A549 (cell line): ENCODE measurements at regions not wholly inside any gene's neighbourhood (a gene's known extent, or its start where the extent isn't known, plus 50 kb on each side); places are given as distances from the start of the nearest gene placed in this dataset.

Source experiments
- ATAC-seq, 2 experiments: fragments of 200-7000 bp in 1 of 2; fragments of >200 bp in 1 of 2; cut with Nextera tagmentation in 1 of 2; cut with Tn5 transposase in 1 of 2; 3 replicates each; pipeline versions ENCODE4 v1.8.0 to v1.9.1; 2018 to 2020; ENCODE audit warnings: mild to moderate bottlenecking in 1 of 2, moderate library complexity in 1 of 2
- CTCF ChIA-PET: fragments of 300-600 bp; sonication (Branson Sonifier 250); formaldehyde crosslinking; extraction: SDS; loops from one replicate; lab custom pipeline; 2021; ENCODE audit warnings: antibody characterized with exemption, inconsistent platforms; lab: Yijun Ruan, JAX
- POLR2A ChIA-PET: fragments of 350-600 bp; formaldehyde crosslinking; extraction: SDS; loops from one replicate; lab custom pipeline; 2021; ENCODE audit warnings: antibody characterized with exemption, inconsistent platforms; lab: Yijun Ruan, JAX
- DNase-seq, 2 experiments: peaks; one replicate each; pipeline versions ENCODE4 v3.0.0 to v3.0.0-alpha.2; 2011 to 2016; ENCODE audit warnings: low read depth in 1 of 2, low spot score in 1 of 2
- FAIRE-seq: peaks from 2 replicates; lab custom pipeline; 2011; peaks lifted over from hg19 to GRCh38; lab: Jason Lieb, UNC
- H3K27ac ChIP-seq, 2 experiments: fragments of >200 bp; sonication (Bioruptor Twin); formaldehyde crosslinking; 3 replicates each; pipeline ENCODE4 v1.5.1; 2016 to 2017
- H3K4me1 ChIP-seq: fragments of >200 bp; sonication (Bioruptor Twin); formaldehyde crosslinking; 3 replicates; pipeline ENCODE4 v1.6.1; 2016
- H3K4me2 ChIP-seq: fragments of >200 bp; sonication (Bioruptor Twin); formaldehyde crosslinking; 3 replicates; pipeline ENCODE4 v1.6.1; 2016
- H3K4me3 ChIP-seq: fragments of >200 bp; sonication (Bioruptor Twin); formaldehyde crosslinking; 3 replicates; pipeline ENCODE4 v1.5.1; 2016
- H3K9me3 ChIP-seq: fragments of >200 bp; sonication (Bioruptor Twin); formaldehyde crosslinking; 3 replicates; pipeline ENCODE4 v1.6.1; 2016
- ATOH8 ChIP-seq: fragments of 250-450 bp; sonication (Bioruptor Pico); IDR thresholded peaks from 2 replicates; pipeline ENCODE4 v1.5.0; 2020; ENCODE audit warnings: low read depth, mild to moderate bottlenecking, moderate library complexity
- CBX2 ChIP-seq: fragments of 200-600 bp; sonication (generic); IDR thresholded peaks from 2 replicates; pipeline ENCODE4 v1.6.1; 2016; ENCODE audit warnings: low read depth, mild to moderate bottlenecking, borderline replicate concordance
- CBX8 ChIP-seq: fragments of 200-600 bp; sonication (generic); IDR thresholded peaks from 2 replicates; pipeline ENCODE4 v1.6.1; 2016
- CHD2 ChIP-seq: fragments of 150-350 bp; IDR thresholded peaks from 2 replicates; pipeline ENCODE4 v1.6.1; 2014; ENCODE audit warnings: low read length; ENCODE audit not compliant: partially characterized antibody
- EHF ChIP-seq: fragments of 250-450 bp; sonication (Bioruptor Pico); IDR thresholded peaks from 2 replicates; pipeline ENCODE4 v1.5.0; 2020; ENCODE audit warnings: mild to moderate bottlenecking
- EHMT2 ChIP-seq: fragments of 200-600 bp; sonication (generic); IDR thresholded peaks from 2 replicates; pipeline ENCODE4 v1.6.1; 2016; ENCODE audit warnings: antibody characterized with exemption, low read depth, mild to moderate bottlenecking, moderate library complexity
- EP300 ChIP-seq, 2 experiments: fragments of >200 bp; sonication (Bioruptor Twin); formaldehyde crosslinking; IDR thresholded peaks; 2 replicates in 1 of 2; 3 replicates in 1 of 2; pipeline ENCODE4 v1.6.1; 2016 to 2017
- ESRRA ChIP-seq: fragments of 150-350 bp; IDR thresholded peaks from 2 replicates; pipeline ENCODE4 v1.6.1; 2014; ENCODE audit warnings: mild to moderate bottlenecking, low read length, borderline replicate concordance
- FOSB ChIP-seq: fragments of 250-450 bp; sonication (Bioruptor Pico); IDR thresholded peaks from 2 replicates; pipeline ENCODE4 v1.5.0; 2020; ENCODE audit warnings: mild to moderate bottlenecking, moderate library complexity
- FOSL2 ChIP-seq, 2 experiments: fragments of 450-650 bp in 1 of 2; fragments of >200 bp in 1 of 2; sonication (Bioruptor Twin) in 1 of 2; formaldehyde crosslinking; IDR thresholded peaks; 2 replicates each; pipeline versions ENCODE4 v1.5.0 to v1.6.1; 2016 to 2020; ENCODE audit warnings: mild to moderate bottlenecking in 1 of 2, moderate library complexity in 1 of 2
- FOXS1 ChIP-seq: fragments of 250-450 bp; sonication (Bioruptor Pico); IDR thresholded peaks from 2 replicates; pipeline ENCODE4 v1.5.0; 2020; ENCODE audit warnings: mild to moderate bottlenecking, moderate library complexity
- GATA3 ChIP-seq: IDR thresholded peaks from 2 replicates; pipeline ENCODE4 v1.6.1; 2012; ENCODE audit warnings: borderline replicate concordance
- HEYL ChIP-seq: fragments of 250-450 bp; sonication (Bioruptor Pico); IDR thresholded peaks from 2 replicates; pipeline ENCODE4 v1.8.0; 2021; ENCODE audit warnings: mild to moderate bottlenecking, moderate library complexity
- HOXA7 ChIP-seq: fragments of 250-450 bp; sonication (Bioruptor Pico); IDR thresholded peaks from 2 replicates; pipeline ENCODE4 v1.5.0; 2020; ENCODE audit warnings: mild to moderate bottlenecking, moderate library complexity
- HOXB13 ChIP-seq: fragments of 250-450 bp; sonication (Bioruptor Pico); IDR thresholded peaks from 2 replicates; pipeline ENCODE4 v1.5.0; 2020; ENCODE audit warnings: low read depth, mild to moderate bottlenecking, moderate library complexity
- JUN ChIP-seq, 2 experiments: fragments of >200 bp; sonication (Bioruptor Twin); formaldehyde crosslinking; IDR thresholded peaks; 2 replicates in 1 of 2; 3 replicates in 1 of 2; pipeline ENCODE4 v1.6.1; 2016 to 2017
- KDM1A ChIP-seq: fragments of 200-600 bp; sonication (generic); IDR thresholded peaks from 2 replicates; pipeline ENCODE4 v1.6.1; 2016; ENCODE audit warnings: low read depth, mild to moderate bottlenecking
- MAFK ChIP-seq: fragments of 450-650 bp; IDR thresholded peaks from 2 replicates; pipeline ENCODE4 v1.6.1; 2014; ENCODE audit not compliant: partially characterized antibody
- NR3C1 ChIP-seq: fragments of >200 bp; sonication (Bioruptor Twin); formaldehyde crosslinking; IDR thresholded peaks from 3 replicates; pipeline ENCODE4 v1.6.1; 2017
- PBX3 ChIP-seq: IDR thresholded peaks from 2 replicates; pipeline ENCODE4 v1.6.1; 2012
- POLR2A ChIP-seq: IDR thresholded peaks from 2 replicates; pipeline ENCODE4 v1.6.1; 2012; ENCODE audit warnings: mild to moderate bottlenecking, low read length
- RARB ChIP-seq: fragments of 250-450 bp; sonication (Bioruptor Pico); IDR thresholded peaks from 2 replicates; pipeline ENCODE4 v1.8.0; 2021; ENCODE audit warnings: mild to moderate bottlenecking, moderate library complexity
- RCOR1 ChIP-seq: fragments of 150-350 bp; IDR thresholded peaks from 2 replicates; pipeline ENCODE4 v1.6.1; 2014; ENCODE audit warnings: antibody characterized with exemption, low read length, low read depth
- RFX5 ChIP-seq: fragments of 450-650 bp; IDR thresholded peaks from 2 replicates; pipeline ENCODE4 v1.7.1; 2014; ENCODE audit warnings: antibody characterized with exemption, mild to moderate bottlenecking, moderate library complexity
- RNF2 ChIP-seq: fragments of 200-600 bp; sonication (generic); IDR thresholded peaks from 2 replicates; pipeline ENCODE4 v1.6.1; 2016; ENCODE audit warnings: low read depth, mild to moderate bottlenecking, antibody characterized with exemption, moderate library complexity, borderline replicate concordance
- ZFP36 ChIP-seq: fragments of 450-650 bp; IDR thresholded peaks from 2 replicates; pipeline ENCODE4 v1.6.1; 2014; ENCODE audit warnings: borderline replicate concordance; ENCODE audit not compliant: partially characterized antibody
- ZSCAN20 ChIP-seq: fragments of 250-450 bp; sonication (Bioruptor Pico); IDR thresholded peaks from 2 replicates; pipeline ENCODE4 v1.8.0; 2022; ENCODE audit warnings: mild to moderate bottlenecking, moderate library complexity
- WGBS: methylation state at CpG from one replicate; pipeline ENCODE4 v1.1.6; 2017; ENCODE audit errors: missing lambda C conversion rate; 5-methylcytosine and 5-hydroxymethylcytosine counted together
- TF ChIP-seq, protein P1 (sequence below): fragments of >200 bp; sonication (Bioruptor Twin); formaldehyde crosslinking; IDR thresholded peaks from 3 replicates; pipeline ENCODE4 v1.6.1; 2016
- TF ChIP-seq, protein P2 (sequence below): IDR thresholded peaks from 2 replicates; pipeline ENCODE4 v1.6.1; 2012; ENCODE audit warnings: low read depth, borderline replicate concordance

DNA sequence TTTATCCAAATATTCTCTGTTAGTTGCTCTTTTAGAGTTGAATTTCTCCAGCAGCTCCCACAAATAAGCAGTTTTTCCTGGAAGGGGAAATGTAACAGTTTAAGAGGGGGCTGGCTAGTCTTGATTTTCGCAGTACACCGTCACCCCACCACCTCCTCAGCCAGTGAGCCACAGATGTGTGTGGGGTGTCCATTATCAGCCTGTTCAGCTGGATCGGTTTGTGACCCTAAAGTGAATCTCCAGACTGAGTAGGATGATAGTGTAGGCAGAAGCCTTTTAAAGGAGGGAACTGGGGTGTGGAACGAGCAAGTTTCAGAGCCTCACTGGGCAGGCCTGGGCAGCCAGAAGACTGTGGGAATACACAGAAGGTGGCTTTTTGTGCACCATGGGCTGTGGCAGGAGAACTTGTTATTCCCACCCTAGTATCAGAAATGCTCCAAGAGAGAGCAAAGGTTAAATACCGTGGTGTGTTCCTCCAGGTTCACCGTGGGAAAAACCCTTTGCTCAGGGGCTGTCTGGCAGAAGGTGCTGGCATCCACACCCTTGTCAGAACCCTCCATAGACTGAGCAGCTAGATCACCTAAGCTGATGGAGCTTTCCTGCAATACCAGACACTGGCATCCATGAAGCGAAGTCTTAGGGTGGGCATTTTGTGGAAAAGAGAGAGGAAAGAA lies 230.9 kb upstream of the MOCS1 start (continued):
- TF ChIP-seq, protein P1, sequence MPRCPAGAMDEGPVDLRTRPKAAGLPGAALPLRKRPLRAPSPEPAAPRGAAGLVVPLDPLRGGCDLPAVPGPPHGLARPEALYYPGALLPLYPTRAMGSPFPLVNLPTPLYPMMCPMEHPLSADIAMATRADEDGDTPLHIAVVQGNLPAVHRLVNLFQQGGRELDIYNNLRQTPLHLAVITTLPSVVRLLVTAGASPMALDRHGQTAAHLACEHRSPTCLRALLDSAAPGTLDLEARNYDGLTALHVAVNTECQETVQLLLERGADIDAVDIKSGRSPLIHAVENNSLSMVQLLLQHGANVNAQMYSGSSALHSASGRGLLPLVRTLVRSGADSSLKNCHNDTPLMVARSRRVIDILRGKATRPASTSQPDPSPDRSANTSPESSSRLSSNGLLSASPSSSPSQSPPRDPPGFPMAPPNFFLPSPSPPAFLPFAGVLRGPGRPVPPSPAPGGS, result no peak
- TF ChIP-seq EP300 (IDR thresholded peaks at IDR 0.05) (no peak), EHMT2 (no peak), POLR2A (no peak)

- CTCF ChIA-PET, result interaction anchor here (0.7 kb wide), 1 partner anchor 21 kb away, joined by 3 read pairs; no protein-coding TSS in a partner anchor
- ATAC-seq, result peak in 1 of 2 experiments; percentile 68; a peak in 3 of 6 replicates
- 48% methylated on average over 7 of the region's 8 CpGs for WGBS
These were observed 230.1 kb upstream of the MOCS1 start for GRCh38 chr6:40164345-40164755.

DNA sequence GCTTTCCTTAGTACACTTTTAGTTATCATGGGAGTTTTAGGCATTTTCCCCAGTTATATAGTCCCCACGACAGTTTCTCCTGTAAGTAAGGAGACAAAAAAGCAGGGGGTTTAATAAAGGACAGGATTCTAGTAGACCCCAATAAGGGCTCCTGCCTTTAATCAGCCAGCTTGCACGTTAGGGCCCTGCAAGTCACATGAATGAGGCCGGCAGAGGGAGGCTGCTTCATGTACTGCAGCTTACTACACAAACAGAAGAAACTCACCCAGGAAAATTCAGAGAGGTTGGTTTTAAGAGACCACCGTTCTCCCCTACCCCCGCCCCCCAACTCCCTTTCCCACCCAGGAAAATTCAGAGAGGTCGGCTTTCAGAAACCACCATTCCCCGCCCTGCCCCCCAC lies 229.7 kb upstream of the MOCS1 start:
- no peak for DNase-seq
- TF ChIP-seq KDM1A (no peak), ZSCAN20 (CRISPR knock-in tag) (no peak), RARB (CRISPR knock-in tag) (no peak), GATA3 (no peak), HEYL (no peak), CBX8 (no peak), ZFP36 (no peak), HOXA7 (CRISPR knock-in tag) (no peak), CHD2 (no peak), MAFK (no peak), CBX2 (no peak), FOSB (CRISPR knock-in tag) (no peak)
- TF ChIP-seq, protein P1, result no peak
- no peak overlapping the region for H3K27ac ChIP-seq
- no peaks in the 10 kb centered on the region for H3K4me1 ChIP-seq
- ChIA-PET CTCF (interaction anchor here (0.7 kb wide), 1 partner anchor 20 kb away, joined by 3 read pairs; no protein-coding TSS in a partner anchor), POLR2A (no interaction called here)
- H3K9me3 ChIP-seq, result no peaks in the 10 kb centered on the region
- WGBS, result 24% methylated on average over 6 of the region's 7 CpGs
- H3K4me2 ChIP-seq, result no peak overlapping the region
- ATAC-seq, result no peak
- FAIRE-seq, result no peak
- no peak overlapping the region for H3K4me3 ChIP-seq

More at GRCh38 chr6:40164345-40164755, 230.1 kb upstream of the MOCS1 start:
- no peaks in the 10 kb centered on the region for H3K4me1 ChIP-seq
- H3K4me3 ChIP-seq, result no peak overlapping the region
- TF ChIP-seq FOXS1 (no peak), HOXB13 (CRISPR knock-in tag) (no peak), RNF2 (no peak)
- no peaks in the 10 kb centered on the region for H3K9me3 ChIP-seq
- H3K4me2 ChIP-seq, result no peak overlapping the region
- POLR2A ChIA-PET, result no interaction called here
- DNase-seq (peak in 1 of 2 experiments; percentile 29), FAIRE-seq (no peak)
- H3K27ac ChIP-seq, result no peak overlapping the region

DNA sequence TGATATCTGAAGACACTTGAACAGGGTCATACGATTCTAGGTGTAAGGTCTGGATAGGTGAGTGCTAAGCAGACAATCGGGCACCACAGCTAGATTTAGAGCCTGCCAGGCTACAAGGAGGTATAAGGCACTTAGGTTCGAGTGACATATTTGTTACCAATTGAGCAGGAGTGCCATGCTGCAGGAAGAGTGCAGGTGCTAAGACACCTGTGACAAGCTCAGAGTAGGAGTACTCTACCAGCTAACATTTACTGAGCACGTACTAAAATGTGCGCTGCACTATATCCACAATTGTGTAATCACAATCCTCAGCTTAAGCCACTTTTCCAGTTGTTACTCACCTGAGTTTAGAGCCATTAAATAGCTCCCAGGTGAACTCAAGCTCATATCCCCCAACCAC lies 227.8 kb upstream of the MOCS1 start:
- H3K9me3 ChIP-seq, result no peaks in the 10 kb centered on the region
- H3K27ac ChIP-seq, result no peak overlapping the region
- ChIA-PET POLR2A (no interaction called here), CTCF (no interaction called here)
- H3K4me2 ChIP-seq, result no peak overlapping the region
- H3K4me3 ChIP-seq, result no peak overlapping the region
- DNase-seq (no peak), ATAC-seq (no peak)
- no peaks in the 10 kb centered on the region for H3K4me1 ChIP-seq
- WGBS, result 33% methylated on average over 5 of the region's 5 CpGs
- TF ChIP-seq ZSCAN20 (CRISPR knock-in tag) (no peak), ESRRA (no peak), KDM1A (no peak), EHF (no peak), RFX5 (no peak), PBX3 (no peak), CBX8 (no peak), RCOR1 (no peak), FOSB (CRISPR knock-in tag) (no peak), ATOH8 (no peak), JUN (IDR thresholded peaks at IDR 0.05) (no peak), FOSL2 (IDR thresholded peaks at IDR 0.05) (no peak), FOSL2 (CRISPR knock-in tag; IDR thresholded peaks at IDR 0.05) (no peak), NR3C1 (no peak)
- TF ChIP-seq, protein P2, sequence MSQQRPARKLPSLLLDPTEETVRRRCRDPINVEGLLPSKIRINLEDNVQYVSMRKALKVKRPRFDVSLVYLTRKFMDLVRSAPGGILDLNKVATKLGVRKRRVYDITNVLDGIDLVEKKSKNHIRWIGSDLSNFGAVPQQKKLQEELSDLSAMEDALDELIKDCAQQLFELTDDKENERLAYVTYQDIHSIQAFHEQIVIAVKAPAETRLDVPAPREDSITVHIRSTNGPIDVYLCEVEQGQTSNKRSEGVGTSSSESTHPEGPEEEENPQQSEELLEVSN, result no peak
- TF ChIP-seq, all 56 proteins: peak for 0
- FAIRE-seq, result no peak
